Fibroblast of the aortic adventitia (primary cell): ENCODE measurements at regions not wholly inside any gene's neighbourhood (a gene's known extent, or its start where the extent isn't known, plus 50 kb on each side); places are given as distances from the start of the nearest gene placed in this dataset.

Experiments used
- DNase-seq: peaks from one replicate; pipeline ENCODE4 v3.0.0-alpha.2; 2010; ENCODE audit warnings: low read depth
- H3K4me3 ChIP-seq: 2 replicates; pipeline ENCODE4 v1.5.1; 2011; ENCODE audit warnings: low read depth, mild to moderate bottlenecking, control low read depth, low read length, moderate library complexity
- TF ChIP-seq, protein P1 (sequence below): IDR thresholded peaks from 2 replicates; pipeline ENCODE4 v1.5.1; 2011; ENCODE audit warnings: mild to moderate bottlenecking, low read length, control low read depth, inconsistent platforms; ENCODE audit not compliant: insufficient read depth

GRCh38 chr10:130573446-130573845 is 437.3 kb downstream of the GLRX3 start:
- TF ChIP-seq, protein P1, sequence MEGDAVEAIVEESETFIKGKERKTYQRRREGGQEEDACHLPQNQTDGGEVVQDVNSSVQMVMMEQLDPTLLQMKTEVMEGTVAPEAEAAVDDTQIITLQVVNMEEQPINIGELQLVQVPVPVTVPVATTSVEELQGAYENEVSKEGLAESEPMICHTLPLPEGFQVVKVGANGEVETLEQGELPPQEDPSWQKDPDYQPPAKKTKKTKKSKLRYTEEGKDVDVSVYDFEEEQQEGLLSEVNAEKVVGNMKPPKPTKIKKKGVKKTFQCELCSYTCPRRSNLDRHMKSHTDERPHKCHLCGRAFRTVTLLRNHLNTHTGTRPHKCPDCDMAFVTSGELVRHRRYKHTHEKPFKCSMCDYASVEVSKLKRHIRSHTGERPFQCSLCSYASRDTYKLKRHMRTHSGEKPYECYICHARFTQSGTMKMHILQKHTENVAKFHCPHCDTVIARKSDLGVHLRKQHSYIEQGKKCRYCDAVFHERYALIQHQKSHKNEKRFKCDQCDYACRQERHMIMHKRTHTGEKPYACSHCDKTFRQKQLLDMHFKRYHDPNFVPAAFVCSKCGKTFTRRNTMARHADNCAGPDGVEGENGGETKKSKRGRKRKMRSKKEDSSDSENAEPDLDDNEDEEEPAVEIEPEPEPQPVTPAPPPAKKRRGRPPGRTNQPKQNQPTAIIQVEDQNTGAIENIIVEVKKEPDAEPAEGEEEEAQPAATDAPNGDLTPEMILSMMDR: no peak
- no peak overlapping the region for H3K4me3 ChIP-seq
- DNase-seq: no peak

DNA sequence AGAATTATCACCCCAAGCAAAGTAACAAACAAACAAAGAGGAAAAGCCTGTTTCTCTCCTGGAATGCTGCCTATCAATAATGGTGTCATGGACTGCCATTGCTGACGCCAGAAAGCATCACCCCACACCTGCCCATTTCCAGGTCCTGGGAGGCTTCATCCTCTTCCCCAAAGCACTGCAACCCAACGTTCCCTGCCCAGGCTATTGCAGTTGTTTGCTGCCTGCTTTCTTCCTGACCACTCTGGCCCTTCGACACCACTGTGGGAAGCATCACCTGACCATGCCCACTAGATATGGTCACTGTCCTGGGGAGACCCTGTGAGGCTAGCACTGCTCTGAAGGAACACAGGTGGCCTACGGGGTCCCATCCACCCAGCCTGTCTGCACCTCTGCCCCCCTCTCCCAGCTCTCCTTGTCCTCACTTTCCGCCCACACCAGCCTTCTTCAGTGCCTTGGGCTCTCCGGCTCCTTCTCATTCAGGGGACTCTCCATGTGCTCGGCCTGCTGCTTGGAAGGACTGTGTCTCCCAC is 439.6 kb downstream of the GLRX3 start:
- TF ChIP-seq, protein P1: no peak
- H3K4me3 ChIP-seq: no peak overlapping the region
- DNase-seq: no peak

DNA sequence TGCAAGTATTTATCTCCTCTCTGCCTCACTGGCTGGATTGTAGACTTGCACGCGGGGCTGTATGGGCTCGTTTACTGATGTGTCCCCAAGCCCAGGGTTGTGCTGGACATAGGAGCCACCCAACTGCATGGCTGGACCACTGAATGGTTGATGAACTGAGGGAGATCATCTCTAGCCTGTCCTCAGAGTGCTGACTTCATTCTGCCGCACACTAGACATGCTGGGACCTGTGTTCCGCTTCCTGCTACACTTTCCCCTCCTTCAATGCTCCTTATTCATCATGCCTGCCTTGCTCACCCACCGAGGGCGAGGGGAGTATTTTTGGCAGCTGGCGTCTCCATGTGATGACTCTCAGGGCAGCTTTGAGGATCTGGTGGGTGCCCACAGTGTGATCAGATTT is 440.2 kb downstream of the GLRX3 start:
- DNase-seq: no peak
- TF ChIP-seq, protein P1: no peak
- no peak overlapping the region for H3K4me3 ChIP-seq

- DNase-seq: no peak
- TF ChIP-seq, protein P1: no peak
- H3K4me3 ChIP-seq: no peak overlapping the region
Observed at GRCh38 chr10:130577039-130577438, 440.8 kb downstream of the GLRX3 start.

DNA sequence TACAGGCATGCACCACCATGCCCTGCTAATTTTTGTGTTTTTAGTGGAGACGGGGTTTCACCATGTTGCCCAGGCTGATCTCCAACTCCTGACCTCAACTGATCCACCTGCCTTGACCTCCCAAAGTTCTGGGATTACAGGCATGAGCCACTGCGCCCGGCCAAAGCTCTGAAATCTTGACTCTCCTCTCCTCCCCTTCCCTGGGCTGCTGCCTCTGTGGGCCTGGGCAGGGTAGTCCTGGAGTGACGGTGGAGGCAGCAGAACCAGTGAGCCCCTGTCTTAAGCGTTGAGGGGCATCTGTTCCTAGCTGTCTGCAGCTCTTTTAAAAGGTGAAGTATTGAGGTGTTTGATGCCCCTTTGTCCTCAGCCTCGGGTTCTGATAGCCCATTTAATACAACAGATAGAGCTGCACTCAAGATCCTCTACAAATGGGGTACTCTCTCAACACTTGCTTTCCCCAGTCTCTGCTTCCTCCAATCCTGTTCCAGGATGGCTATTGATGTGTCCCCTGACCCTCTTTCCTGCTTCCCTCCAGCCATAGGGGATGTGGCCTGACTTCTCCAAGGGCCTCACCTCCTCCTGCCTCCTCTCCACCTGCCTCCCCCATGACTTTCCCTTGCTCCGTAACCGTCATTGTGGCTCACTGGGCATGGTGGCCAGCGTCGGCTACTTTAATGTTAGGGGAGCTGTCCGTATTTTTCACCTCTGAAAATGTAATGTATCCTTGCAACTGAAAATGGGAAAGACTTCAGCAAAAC is 442.5 kb downstream of the GLRX3 start:
- TF ChIP-seq, protein P1: no peak
- DNase-seq: no peak
- no peak overlapping the region for H3K4me3 ChIP-seq

- TF ChIP-seq, protein P1: no peak
- no peak overlapping the region for H3K4me3 ChIP-seq
- DNase-seq: no peak
Observed at GRCh38 chr10:130579913-130580312, 443.7 kb downstream of the GLRX3 start.
